GM21367 (cell line): ENCODE measurements at regions not wholly inside any gene's neighbourhood (a gene's known extent, or its start where the extent isn't known, plus 50 kb on each side); places are given as distances from the start of the nearest gene placed in this dataset.
"Not testable (repeated sequence)": the region's sequence is repeated elsewhere in the genome, so short reads cannot be mapped to it uniquely, and the experiment has no call there.

Source experiments
- ATAC-seq: cut with Tn5 transposase; IDR thresholded peaks from one replicate; pipeline ENCODE4 v1.9.1; 2021; ENCODE audit not compliant: unreplicated experiment

- ATAC-seq, result no peak
These were observed 51.1 kb upstream of the ROPN1 start for GRCh38 chr3:124043023-124043422.

GRCh38 chr3:124044956-124045355 is 53.0 kb upstream of the ROPN1 start:
- no peak for ATAC-seq

GRCh38 chr3:124048967-124049798 is 57.3 kb upstream of the ROPN1 start:
- no peak for ATAC-seq

- no peak for ATAC-seq
These were observed 59.7 kb upstream of the ROPN1 start for GRCh38 chr3:124051636-124052035.

- ATAC-seq, result no peak
These were observed 61.9 kb upstream of the ROPN1 start for GRCh38 chr3:124053871-124054270.

- ATAC-seq, result no peak
These were observed 64.9 kb upstream of the ROPN1 start for GRCh38 chr3:124056846-124057245.

- ATAC-seq, result no peak
These were observed 65.5 kb upstream of the ROPN1 start for GRCh38 chr3:124057420-124057819.

GRCh38 chr3:124059580-124059979 is 67.7 kb upstream of the ROPN1 start:
- ATAC-seq, result no peak

GRCh38 chr3:124063197-124063909 is 71.4 kb upstream of the ROPN1 start:
- ATAC-seq, result no peak

GRCh38 chr3:124064050-124064449 is 72.1 kb upstream of the ROPN1 start:
- ATAC-seq, result no peak

- ATAC-seq, result not testable (repeated sequence)
These were observed 74.6 kb upstream of the ROPN1 start for GRCh38 chr3:124066543-124066942.

GRCh38 chr3:124069706-124070105 is 77.8 kb upstream of the ROPN1 start:
- ATAC-seq, result not testable (repeated sequence)

- not testable (repeated sequence) for ATAC-seq
These were observed 83.2 kb upstream of the ROPN1 start for GRCh38 chr3:124075090-124075489.

- no peak for ATAC-seq
These were observed 83.8 kb upstream of the ROPN1 start for GRCh38 chr3:124075753-124076152.

GRCh38 chr3:124076235-124076634 is 84.3 kb upstream of the ROPN1 start:
- ATAC-seq, result no peak

GRCh38 chr3:124078953-124079911 is 87.3 kb upstream of the ROPN1 start:
- ATAC-seq, result no peak

GRCh38 chr3:124079912-124080276 is 88.0 kb upstream of the ROPN1 start:
- no peak for ATAC-seq

GRCh38 chr3:124082343-124082742 is 90.4 kb upstream of the ROPN1 start:
- no peak for ATAC-seq

GRCh38 chr3:124084022-124084881 is 92.3 kb upstream of the ROPN1 start:
- no peak for ATAC-seq

GRCh38 chr3:124088801-124089200 is 96.9 kb upstream of the ROPN1 start:
- no peak for ATAC-seq
